NCI-H2227 (cell line): ENCODE measurements at regions not wholly inside any gene's neighbourhood (a gene's known extent, or its start where the extent isn't known, plus 50 kb on each side); places are given as distances from the start of the nearest gene placed in this dataset.

ENCODE experiments used
- DNase-seq: peaks from one replicate; lab custom pipeline; 2025; ENCODE audit not compliant: unreplicated experiment; lab: John Stamatoyannopoulos, UW

DNA sequence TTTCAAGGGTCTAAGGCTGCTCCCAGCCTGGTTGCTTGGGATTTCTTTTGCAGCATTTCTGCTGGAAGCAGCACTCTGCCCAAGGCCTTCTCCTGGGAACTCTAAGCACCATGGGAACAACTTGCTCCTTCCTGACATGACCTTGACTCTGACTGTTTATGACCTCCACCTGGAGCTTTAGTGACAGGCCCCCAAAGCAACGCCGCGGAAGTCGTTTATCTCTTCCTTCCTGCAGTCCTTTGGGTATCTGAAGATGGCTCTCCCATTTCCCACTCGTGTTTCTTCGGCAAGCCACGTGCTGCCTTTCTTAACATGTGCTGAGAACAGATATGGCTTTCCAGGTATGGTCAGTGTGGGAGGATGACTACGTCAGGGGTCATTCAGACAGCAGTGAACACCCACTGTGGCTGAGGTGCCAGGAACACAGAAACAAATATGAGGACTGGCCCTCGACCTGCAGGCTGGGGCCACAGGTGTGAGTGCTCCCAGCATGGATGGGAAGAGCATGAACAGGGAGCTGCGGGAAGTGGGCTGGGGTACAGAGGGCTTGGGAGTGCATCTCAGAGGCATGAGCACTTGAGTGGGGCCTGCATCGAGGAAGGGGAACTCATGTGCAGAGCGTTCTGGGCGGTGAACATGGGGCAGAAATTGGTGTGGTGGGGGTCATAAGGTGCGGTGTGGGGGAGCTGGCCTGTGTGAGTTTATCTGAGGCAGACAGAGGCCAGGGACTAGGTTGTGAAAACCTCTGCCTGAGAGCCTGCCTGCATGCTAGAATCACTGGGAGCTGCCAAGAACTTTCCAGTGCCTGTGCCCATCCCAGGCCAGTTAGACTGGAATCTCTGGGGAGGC is 140.5 kb downstream of the TSN start:
- no peak for DNase-seq

GRCh38 chr2:121897335-121897970 is 142.0 kb downstream of the TSN start:
- no peak for DNase-seq

DNA sequence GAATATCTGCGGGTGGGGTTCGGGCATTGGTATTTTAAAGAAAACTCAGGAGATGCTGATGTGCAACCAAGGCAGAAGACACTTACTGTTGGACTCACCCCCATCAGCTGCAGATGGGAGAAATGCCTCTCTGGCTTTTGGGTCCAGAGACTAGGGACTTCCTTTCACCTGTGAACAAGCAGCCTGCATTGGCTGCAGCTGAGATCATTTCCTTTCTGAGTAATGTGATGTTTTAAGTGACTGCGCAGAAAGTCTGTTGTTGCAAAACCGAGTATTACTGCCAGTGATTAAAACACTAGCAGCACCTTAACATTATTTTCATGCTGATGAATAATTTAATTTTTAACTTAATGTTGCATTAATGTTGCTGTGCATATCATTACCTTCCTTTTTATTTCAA is 143.0 kb downstream of the TSN start:
- DNase-seq: no peak

GRCh38 chr2:121900391-121900790 is 144.9 kb downstream of the TSN start:
- DNase-seq: no peak

DNA sequence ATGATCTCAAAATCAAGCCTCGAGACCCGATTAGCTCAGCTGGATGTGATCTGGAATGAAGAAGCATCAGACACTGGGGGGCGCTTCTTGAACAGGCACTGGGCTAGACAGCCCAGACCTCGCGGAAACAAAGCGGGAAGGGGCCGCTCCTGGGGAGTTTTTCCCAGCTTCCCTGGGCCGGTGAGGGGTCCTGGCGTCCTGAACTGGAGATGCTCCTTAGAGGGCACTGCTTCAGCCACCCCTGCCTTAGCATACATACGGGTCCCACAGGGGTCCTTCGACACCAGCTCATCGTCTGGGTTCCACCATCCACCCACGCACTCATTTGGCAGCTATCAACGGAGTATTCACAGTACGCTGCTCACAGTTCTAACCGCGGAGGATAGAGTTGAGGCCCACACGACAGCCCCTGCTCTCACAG is 146.7 kb downstream of the TSN start:
- DNase-seq: no peak

- DNase-seq: no peak
These were observed 147.2 kb downstream of the TSN start for GRCh38 chr2:121902616-121903015.

- no peak for DNase-seq
These were observed 147.7 kb downstream of the TSN start for GRCh38 chr2:121903037-121903689.

DNA sequence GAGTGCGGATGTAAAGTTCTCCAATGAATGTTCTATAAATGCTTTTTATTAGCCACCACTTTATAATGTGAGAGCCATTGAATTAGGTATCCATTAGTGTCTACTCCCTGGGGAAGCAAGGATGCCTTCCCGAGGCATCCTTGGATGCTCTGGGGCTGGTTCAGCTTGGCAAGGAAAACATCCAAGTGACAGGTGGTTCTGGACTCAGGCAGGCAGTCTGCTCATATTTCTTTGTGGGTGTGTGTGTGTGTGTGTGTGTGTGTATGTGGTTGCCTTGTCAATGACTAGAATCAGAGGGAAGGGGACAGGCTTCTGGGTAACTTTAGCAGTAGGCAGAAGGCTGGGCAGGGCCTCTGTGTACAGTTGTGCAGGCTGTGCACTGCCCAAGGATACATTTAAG is 149.2 kb downstream of the TSN start:
- DNase-seq: no peak

DNA sequence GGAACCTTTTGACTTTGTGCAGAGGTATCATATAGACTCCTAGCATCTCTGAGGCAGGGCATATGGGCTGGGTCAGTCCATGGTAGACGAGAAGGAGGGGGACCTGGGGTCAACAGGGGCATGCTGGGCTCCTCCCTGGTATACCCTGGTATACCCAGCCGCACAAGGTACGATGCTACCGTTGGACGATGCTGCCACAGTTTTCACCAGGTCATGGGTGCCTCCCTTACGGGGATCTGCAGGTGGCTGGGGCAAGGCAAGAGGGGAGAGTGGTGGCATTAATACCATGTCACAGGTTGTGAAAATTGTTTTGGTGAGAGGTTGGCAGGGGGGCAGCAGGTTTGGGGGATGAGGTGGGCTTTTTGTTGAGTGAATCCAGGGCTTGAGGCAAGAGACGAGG is 149.8 kb downstream of the TSN start:
- no peak for DNase-seq

- DNase-seq: no peak
These were observed 150.7 kb downstream of the TSN start for GRCh38 chr2:121906170-121906569.

DNA sequence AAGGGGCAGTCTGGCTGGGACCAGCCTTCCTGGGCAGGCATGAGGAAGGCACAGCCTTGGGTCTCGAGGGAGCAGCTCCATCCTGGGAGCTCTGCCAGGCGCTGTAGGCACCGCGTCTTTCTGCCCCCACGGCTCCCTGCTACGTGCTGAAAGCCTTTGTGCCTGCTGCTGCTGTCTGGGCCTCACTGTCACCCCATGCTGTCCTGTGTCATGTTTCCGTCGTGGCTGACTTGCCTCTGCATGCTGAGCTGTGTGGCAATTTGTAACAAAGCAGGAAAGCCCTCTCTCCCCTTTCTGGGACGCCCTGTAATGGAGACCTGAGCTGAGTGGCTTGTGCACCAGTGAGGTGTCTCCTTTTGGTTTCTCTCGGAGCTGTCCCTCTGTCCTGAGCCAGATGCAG is 152.5 kb downstream of the TSN start:
- DNase-seq: no peak

GRCh38 chr2:121910139-121910538 is 154.7 kb downstream of the TSN start:
- DNase-seq: no peak

DNA sequence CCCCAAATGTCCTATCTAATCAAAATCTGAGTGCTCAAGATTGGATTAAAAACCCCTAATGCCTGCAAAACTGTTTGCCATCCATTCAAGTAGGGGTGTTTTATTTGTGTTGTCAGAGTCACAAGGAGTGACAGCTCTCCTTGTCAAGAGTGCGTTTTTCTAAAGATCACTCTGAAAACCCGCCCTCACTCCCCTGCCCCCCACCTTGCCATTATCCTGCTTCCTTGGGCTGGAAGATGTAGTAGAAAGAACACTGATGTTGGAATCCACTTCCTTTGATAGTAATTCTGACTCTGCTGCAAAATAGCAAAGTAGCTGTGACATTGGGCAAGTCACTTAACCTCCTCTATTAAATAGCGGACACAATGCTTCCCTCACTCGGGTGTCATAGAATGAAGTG is 155.6 kb downstream of the TSN start:
- no peak for DNase-seq

DNA sequence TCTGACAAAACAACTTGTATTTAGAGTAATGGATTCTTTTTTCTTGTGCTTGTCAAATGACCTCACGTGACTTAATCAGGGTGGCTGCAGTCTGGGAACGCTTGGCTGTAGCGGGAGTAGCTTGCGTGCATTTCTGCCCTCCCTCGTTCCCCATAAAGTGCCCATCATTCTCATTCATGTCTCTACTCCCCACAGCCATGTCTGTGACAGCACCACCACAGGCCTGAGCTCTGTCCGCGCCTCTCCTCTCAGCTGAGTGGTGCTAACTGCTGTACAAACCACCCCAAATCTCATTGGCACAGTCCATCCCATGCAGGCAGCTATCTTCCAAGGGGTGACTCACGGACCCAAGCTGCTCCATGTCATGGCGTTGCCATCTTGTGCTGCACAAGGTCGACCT is 161.7 kb downstream of the TSN start:
- DNase-seq: no peak

DNA sequence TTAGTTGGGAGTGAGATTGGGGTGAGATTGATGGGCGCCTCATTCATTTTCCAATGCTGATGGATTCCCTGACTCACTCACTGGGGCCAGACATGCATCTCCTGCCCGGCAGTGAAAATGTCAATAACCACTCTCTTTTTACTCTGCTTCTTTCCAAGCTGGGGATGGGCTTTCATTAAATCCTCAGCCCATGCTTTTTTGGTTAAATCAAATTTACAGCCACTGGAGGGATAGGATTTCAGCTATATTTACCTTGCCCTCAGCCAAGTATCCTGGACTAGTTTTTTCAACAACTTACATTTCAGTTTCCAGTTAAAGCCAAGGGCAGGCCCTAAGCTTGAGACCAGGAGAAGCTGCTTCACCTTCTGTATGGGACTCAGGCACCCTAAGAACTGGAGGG is 162.8 kb downstream of the TSN start:
- no peak for DNase-seq

DNA sequence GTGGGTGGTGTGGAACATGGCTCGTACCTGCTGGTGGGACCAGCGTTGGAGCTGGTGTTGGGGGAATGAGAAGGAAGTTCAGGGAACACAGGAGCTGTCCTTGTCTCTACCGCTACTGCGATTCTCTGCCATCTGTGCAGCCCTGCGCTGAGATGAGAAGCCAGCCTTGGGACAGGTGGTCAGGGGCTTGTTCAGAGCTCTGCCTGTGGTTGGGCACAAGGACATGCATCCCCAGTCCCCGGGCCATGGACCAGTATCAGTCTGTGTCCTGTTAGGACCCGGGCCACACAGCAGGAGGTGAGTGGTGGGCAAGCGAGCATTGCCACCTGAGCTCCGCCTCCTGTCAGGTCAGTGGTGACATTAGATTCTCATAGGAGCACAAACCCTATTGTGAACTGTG is 164.4 kb downstream of the TSN start:
- DNase-seq: no peak

DNA sequence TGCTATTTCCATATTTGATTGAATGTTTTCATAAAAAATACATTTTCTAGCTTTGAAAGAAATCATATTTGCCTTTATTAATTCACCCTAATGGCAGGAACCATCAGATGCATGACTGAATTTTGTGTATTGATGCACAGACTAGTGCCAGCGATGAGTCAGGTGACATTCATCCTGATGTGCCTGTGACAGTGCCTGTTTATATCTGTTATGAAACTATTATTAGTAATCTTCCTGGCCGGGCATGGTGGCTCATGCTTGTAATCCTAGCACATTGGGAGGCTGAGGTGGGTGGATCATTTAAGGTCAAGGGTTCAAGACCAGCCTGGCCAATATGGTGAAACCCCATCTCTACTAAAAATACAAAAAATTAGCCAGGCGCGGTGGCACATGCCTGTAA is 170.0 kb downstream of the TSN start:
- DNase-seq: no peak

GRCh38 chr2:121943285-121943684 is 187.8 kb downstream of the TSN start:
- DNase-seq: no peak

GRCh38 chr2:121944072-121944831 is 188.8 kb downstream of the TSN start:
- DNase-seq: no peak

DNA sequence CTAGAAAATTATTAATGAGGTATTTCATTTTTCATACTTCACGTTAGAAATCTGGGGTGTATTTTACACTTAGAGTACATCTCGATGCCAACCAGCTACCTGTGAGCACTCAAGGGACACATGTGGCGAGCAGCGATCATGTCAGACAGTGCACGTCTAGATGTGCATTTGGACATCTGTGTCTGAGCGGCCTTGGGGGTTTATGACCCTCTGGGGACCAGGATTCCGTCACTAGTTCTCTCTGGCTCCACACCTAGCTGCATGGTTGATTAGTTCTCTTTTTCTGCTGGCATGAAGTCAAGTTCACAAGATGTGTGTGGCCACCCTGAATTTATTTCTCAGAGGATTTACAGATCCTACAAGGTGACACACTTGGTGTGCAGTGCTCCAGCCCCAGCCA is 192.2 kb downstream of the TSN start:
- DNase-seq: no peak

DNA sequence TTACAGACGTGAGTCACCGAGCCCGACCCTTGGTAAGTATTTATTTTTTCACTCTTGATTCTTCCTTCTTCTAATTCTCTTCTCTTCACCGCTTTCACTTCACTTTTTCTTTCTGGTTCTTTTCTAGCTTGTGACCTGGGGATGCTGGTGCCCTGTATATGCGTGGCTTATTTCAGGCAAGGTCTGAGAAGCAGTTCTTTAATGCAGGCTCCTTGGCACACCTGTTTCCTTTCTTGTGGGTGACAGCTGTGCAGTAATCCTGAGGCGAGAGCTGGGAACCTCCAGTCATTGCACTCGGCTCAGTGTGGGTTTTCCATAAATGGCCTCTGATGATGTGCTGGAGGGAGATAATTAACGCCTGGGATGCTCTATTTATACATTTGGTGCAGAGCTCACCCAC is 193.8 kb downstream of the TSN start:
- no peak for DNase-seq
